Sigmoid colon (tissue), 6 donors: ENCODE measurements at regions not wholly inside any gene's neighbourhood (a gene's known extent, or its start where the extent isn't known, plus 50 kb on each side); places are given as distances from the start of the nearest gene placed in this dataset.

ENCODE experiments used
- DNase-seq: peaks from one replicate; pipeline ENCODE4 v3.0.0-alpha.2; 2019
- H3K27ac ChIP-seq, 4 donors: fragments of 200-600 bp; sonication (generic); one replicate each; pipeline ENCODE4 v1.5.1; 2016 to 2019; ENCODE audit warnings: mild to moderate bottlenecking in 1 of 4
- H3K27me3 ChIP-seq, 3 donors: fragments of 200-600 bp; sonication (generic); one replicate each; pipeline ENCODE4 v1.5.1; 2019; ENCODE audit warnings: mild to moderate bottlenecking in 1 of 3
- H3K36me3 ChIP-seq, 4 donors: fragments of 200-600 bp; sonication (generic); one replicate each; pipeline ENCODE4 v1.5.1; 2016 to 2019
- H3K4me1 ChIP-seq, 4 donors: fragments of 200-600 bp; sonication (generic); one replicate each; pipeline ENCODE4 v1.5.1; 2017 to 2019
- H3K4me3 ChIP-seq, 4 donors: fragments of 200-600 bp; sonication (generic); one replicate each; pipeline ENCODE4 v1.5.1; 2017 to 2019; ENCODE audit warnings: mild to moderate bottlenecking in 2 of 4, moderate library complexity in 1 of 4
- H3K9me3 ChIP-seq, 4 donors: fragments of 200-600 bp in 3 of 4; sonication (generic) in 3 of 4; one replicate each; pipeline versions ENCODE4 v1.5.1 to v1.6.1; 2013 to 2019
- EP300 ChIP-seq, 4 donors: sonication (generic); formaldehyde crosslinking; IDR thresholded peaks; one replicate each; pipeline ENCODE4 v1.6.1; 2017; ENCODE audit warnings: antibody characterized with exemption in 4 of 4
- POLR2A ChIP-seq, 2 donors: fragments of 450-650 bp; IDR thresholded peaks; one replicate each; pipeline ENCODE4 v1.6.1; 2016; ENCODE audit warnings: antibody characterized with exemption in 2 of 2, mild to moderate bottlenecking in 2 of 2, moderate library complexity in 2 of 2
- POLR2AphosphoS5 ChIP-seq, 4 donors: sonication (generic); formaldehyde crosslinking; IDR thresholded peaks; one replicate each; pipeline ENCODE4 v1.6.1; 2017; ENCODE audit warnings: antibody characterized with exemption in 4 of 4
- WGBS, 2 donors: extraction: QIAGEN DNeasy Blood & Tissue Kit; methylation state at CpG; one replicate each; pipeline ENCODE4 v1.1.7; 2013; 5-methylcytosine and 5-hydroxymethylcytosine counted together
- intact Hi-C: fragments of 100-400 bp; cut with DNase I; formaldehyde crosslinking; loops from one replicate; pipeline ENCODE4 v1.15.1; 2023
- TF ChIP-seq, protein P1 (sequence below), 4 experiments: fragments of 450-650 bp in 3 of 4; fragments of 200-600 bp in 1 of 4; IDR thresholded peaks; one replicate each; pipeline ENCODE4 v1.5.1; 2016 to 2019; ENCODE audit warnings: antibody characterized with exemption in 4 of 4, mild to moderate bottlenecking in 3 of 4, moderate library complexity in 2 of 4
- donor health status: healthy with polysubstance abuse.
- donor health status: healthy.

DNA sequence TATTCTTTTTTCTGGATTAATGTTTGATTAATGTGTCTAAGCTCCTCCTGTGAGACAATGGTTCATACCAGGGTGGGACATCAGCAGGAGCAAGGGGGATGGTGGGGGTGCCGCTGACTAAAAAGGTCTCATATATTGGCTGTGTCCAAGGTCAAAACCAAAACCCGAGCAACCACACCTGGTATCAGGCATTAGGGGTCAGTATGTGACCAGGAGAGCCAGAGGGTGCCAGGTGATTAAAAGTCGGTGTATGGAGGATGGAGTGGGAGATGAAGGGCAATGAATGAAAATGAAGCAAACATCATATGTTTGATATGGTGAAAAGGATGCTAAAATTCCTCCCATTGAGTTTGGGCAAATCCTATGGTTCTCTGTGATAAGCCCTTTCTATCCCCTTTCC lies 118.0 kb downstream of the MIAT start:
- Histone ChIP-seq H3K4me1 (peaks cover 0 to 27% (median 16%) of the 10 kb centered on the region in 4 donors), H3K36me3 (peaks cover 0 to 16% (median 7%) of the 10 kb centered on the region in 4 donors), H3K27me3 (no peaks in the 10 kb centered on the region), H3K4me3 (no peak overlapping the region), H3K9me3 (no peaks in the 10 kb centered on the region), H3K27ac (no peak overlapping the region)
- TF ChIP-seq POLR2AphosphoS5 (IDR thresholded peaks at IDR 0.05) (no peak), POLR2A (IDR thresholded peaks at IDR 0.05) (no peak), EP300 (IDR thresholded peaks at IDR 0.05) (no peak)
- TF ChIP-seq, protein P1, sequence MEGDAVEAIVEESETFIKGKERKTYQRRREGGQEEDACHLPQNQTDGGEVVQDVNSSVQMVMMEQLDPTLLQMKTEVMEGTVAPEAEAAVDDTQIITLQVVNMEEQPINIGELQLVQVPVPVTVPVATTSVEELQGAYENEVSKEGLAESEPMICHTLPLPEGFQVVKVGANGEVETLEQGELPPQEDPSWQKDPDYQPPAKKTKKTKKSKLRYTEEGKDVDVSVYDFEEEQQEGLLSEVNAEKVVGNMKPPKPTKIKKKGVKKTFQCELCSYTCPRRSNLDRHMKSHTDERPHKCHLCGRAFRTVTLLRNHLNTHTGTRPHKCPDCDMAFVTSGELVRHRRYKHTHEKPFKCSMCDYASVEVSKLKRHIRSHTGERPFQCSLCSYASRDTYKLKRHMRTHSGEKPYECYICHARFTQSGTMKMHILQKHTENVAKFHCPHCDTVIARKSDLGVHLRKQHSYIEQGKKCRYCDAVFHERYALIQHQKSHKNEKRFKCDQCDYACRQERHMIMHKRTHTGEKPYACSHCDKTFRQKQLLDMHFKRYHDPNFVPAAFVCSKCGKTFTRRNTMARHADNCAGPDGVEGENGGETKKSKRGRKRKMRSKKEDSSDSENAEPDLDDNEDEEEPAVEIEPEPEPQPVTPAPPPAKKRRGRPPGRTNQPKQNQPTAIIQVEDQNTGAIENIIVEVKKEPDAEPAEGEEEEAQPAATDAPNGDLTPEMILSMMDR (IDR thresholded peaks at IDR 0.05): no peak
- intact Hi-C loops: no loop called here
- 95 to 97% methylated on average over 3 of the region's 3 CpGs for WGBS, 2 donors
- DNase-seq: no peak

DNA sequence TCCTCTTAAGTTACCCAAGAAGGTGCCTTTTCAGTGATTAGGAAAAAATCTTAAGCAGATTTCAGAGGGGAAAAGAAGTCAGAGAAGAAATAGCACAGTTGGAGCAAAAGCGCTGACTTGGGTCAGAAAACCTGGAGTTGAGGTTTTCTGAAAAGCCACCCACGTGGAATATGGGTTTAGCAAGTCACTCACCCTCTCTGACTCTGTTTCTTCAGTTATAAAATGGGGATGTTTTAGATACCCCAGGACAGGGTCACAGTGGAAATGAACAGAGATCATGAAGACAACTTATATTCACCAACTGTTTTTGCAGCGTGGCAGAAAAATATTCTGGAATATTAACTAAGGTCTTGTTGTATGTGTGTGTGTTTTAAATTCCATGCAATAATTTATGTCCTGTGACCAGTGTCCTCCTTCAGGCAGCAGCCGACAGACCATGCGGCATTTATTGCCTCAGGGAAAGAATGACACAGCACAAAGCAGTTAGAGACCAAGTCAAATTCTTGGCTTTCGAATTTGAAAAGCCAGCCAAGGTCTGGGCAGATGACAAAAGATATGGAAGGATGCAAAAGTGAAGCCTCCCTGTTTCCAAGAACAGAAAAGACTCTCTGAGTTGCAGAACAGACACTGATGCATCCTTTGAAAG lies 119.9 kb downstream of the MIAT start:
- Histone ChIP-seq H3K27me3 (no peaks in the 10 kb centered on the region), H3K27ac (no peak overlapping the region), H3K9me3 (no peaks in the 10 kb centered on the region), H3K36me3 (peaks cover 0 to 16% (median 10%) of the 10 kb centered on the region in 4 donors), H3K4me3 (no peak overlapping the region), H3K4me1 (peaks cover 0 to 27% (median 16%) of the 10 kb centered on the region in 4 donors)
- WGBS, 2 donors: 65 to 76% methylated on average over 6 of the region's 6 CpGs
- DNase-seq: no peak
- TF ChIP-seq POLR2AphosphoS5 (IDR thresholded peaks at IDR 0.05) (peak in 3 of 4 donors; percentile 29 to 45 (median 34)), EP300 (IDR thresholded peaks at IDR 0.05) (no peak), POLR2A (IDR thresholded peaks at IDR 0.05) (no peak)
- TF ChIP-seq, protein P1 (IDR thresholded peaks at IDR 0.05): peak in 1 of 4 experiments; percentile 10
- intact Hi-C loops: no loop called here

DNA sequence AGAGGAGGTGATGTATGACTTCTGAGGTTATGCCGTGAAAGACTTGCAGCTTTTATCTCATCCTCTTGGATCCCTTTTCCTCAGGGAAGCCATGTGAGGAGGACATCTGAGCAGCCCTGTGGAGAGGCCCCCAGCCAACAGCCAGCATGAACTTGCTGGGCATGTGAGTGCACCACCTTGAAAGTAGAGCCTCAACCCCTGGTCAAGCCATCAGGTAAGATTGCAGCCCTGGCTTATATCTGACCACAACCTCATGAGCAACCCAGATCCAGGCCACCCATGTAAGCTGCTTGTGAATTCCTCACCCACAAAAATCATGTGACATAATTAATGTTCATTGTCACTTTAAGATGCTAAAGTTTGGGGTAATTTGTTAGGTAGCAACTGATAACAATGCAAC lies 121.0 kb downstream of the MIAT start:
- 92 to 93% methylated on average over 1 of the region's 1 CpG for WGBS, 2 donors
- Histone ChIP-seq H3K4me1 (peaks cover 0 to 27% (median 16%) of the 10 kb centered on the region in 4 donors), H3K9me3 (no peaks in the 10 kb centered on the region), H3K4me3 (no peak overlapping the region), H3K27ac (peak overlapping the region in 1 of 4 donors; percentile 2), H3K27me3 (no peaks in the 10 kb centered on the region), H3K36me3 (peaks cover 0 to 16% (median 10%) of the 10 kb centered on the region in 4 donors)
- no peak for DNase-seq
- TF ChIP-seq, protein P1 (IDR thresholded peaks at IDR 0.05): no peak
- TF ChIP-seq POLR2AphosphoS5 (IDR thresholded peaks at IDR 0.05) (no peak), EP300 (IDR thresholded peaks at IDR 0.05) (no peak), POLR2A (IDR thresholded peaks at IDR 0.05) (no peak)
- intact Hi-C loops: no loop called here

GRCh38 chr22:26779108-26779507 lies 121.7 kb downstream of the MIAT start:
- no peak for TF ChIP-seq POLR2AphosphoS5 (IDR thresholded peaks at IDR 0.05)
- TF ChIP-seq, protein P1 (IDR thresholded peaks at IDR 0.05): no peak
- TF ChIP-seq EP300 (IDR thresholded peaks at IDR 0.05): no peak
- no peak for TF ChIP-seq POLR2A (IDR thresholded peaks at IDR 0.05)
- WGBS, 2 donors: 90 to 98% methylated on average over 3 of the region's 3 CpGs
- Histone ChIP-seq H3K4me3 (no peak overlapping the region), H3K4me1 (peaks cover 0 to 27% (median 16%) of the 10 kb centered on the region in 4 donors), H3K9me3 (no peaks in the 10 kb centered on the region), H3K36me3 (peaks cover 0 to 16% (median 10%) of the 10 kb centered on the region in 4 donors), H3K27ac (no peak overlapping the region), H3K27me3 (no peaks in the 10 kb centered on the region)
- DNase-seq: no peak
- intact Hi-C loops: no loop called here
